Endothelial cell of umbilical vein (primary cell): ENCODE measurements at regions not wholly inside any gene's neighbourhood (a gene's known extent, or its start where the extent isn't known, plus 50 kb on each side); places are given as distances from the start of the nearest gene placed in this dataset.

Experiments used
- BruUV-seq: library from RNA; stranded (reverse); fragments of 400-500 nt; replicated peaks from 2 replicates; lab custom pipeline; 2021; lab: Mats Ljungman, UMichigan
- CTCF ChIA-PET: fragments of 300-600, 350-600 bp; sonication (Branson Sonifier 250); formaldehyde crosslinking; loops from one replicate; lab custom pipeline; 2021; ENCODE audit warnings: antibody characterized with exemption, inconsistent platforms; lab: Charles Lee
- POLR2A ChIA-PET: fragments of 300-600, 350-600 bp; sonication (Branson Sonifier 250); formaldehyde crosslinking; loops from one replicate; lab custom pipeline; 2021; ENCODE audit warnings: antibody characterized with exemption, inconsistent platforms; lab: Charles Lee
- DNase-seq: peaks from one replicate; pipeline ENCODE4 v3.0.0-alpha.2; 2011; ENCODE audit warnings: low read depth, low spot score
- FAIRE-seq: peaks from 2 replicates; lab custom pipeline; 2011; peaks lifted over from hg19 to GRCh38; lab: Jason Lieb, UNC
- H2AFZ ChIP-seq: 2 replicates; pipeline ENCODE4 v1.6.0; 2012; ENCODE audit warnings: low read depth, low read length, control low read depth, inconsistent platforms
- H3K27ac ChIP-seq: 2 replicates; pipeline ENCODE4 v1.5.1; 2011; ENCODE audit warnings: low read depth, mild to moderate bottlenecking, control low read depth, low read length, moderate library complexity; ENCODE audit not compliant: insufficient read depth
- H3K27me3 ChIP-seq, 2 experiments: 2 replicates each; pipeline versions ENCODE4 v1.6.0 to v1.6.1; 2011; ENCODE audit warnings: low read length in 2 of 2, mixed read lengths in 1 of 2; ENCODE audit not compliant: control insufficient read depth in 2 of 2, insufficient read depth in 2 of 2
- H3K36me3 ChIP-seq, 2 experiments: 2 replicates in 1 of 2; 3 replicates in 1 of 2; pipeline ENCODE4 v1.5.1; 2011; ENCODE audit warnings: low read length in 2 of 2, mild to moderate bottlenecking in 1 of 2, moderate library complexity in 1 of 2; ENCODE audit not compliant: control insufficient read depth in 2 of 2, insufficient read depth in 2 of 2; ENCODE audit errors: extremely low read depth in 1 of 2
- H3K4me1 ChIP-seq: 3 replicates; pipeline ENCODE4 v1.5.1; 2011; ENCODE audit warnings: mild to moderate bottlenecking, low read length; ENCODE audit not compliant: control insufficient read depth, insufficient read depth; ENCODE audit errors: extremely low read depth
- H3K4me2 ChIP-seq: 2 replicates; pipeline ENCODE4 v1.6.1; 2011; ENCODE audit warnings: low read length, control low read depth, mixed read lengths; ENCODE audit not compliant: insufficient read depth
- H3K4me3 ChIP-seq, 3 experiments: fragments of 200-600 bp in 1 of 3; sonication (generic), shearing (Covaris generic) in 1 of 3; replicated peaks in 1 of 3; 2 replicates each; pipeline ENCODE4 v1.5.1; 2011 to 2016; ENCODE audit warnings: control low read depth in 3 of 3, low read length in 3 of 3, mild to moderate bottlenecking in 2 of 3, inconsistent platforms in 1 of 3, low read depth in 1 of 3, moderate library complexity in 1 of 3; ENCODE audit not compliant: insufficient read depth in 1 of 3
- H3K79me2 ChIP-seq: 2 replicates; pipeline ENCODE4 v1.6.0; 2012; ENCODE audit warnings: low read length, inconsistent platforms; ENCODE audit not compliant: control insufficient read depth, insufficient read depth
- H3K9ac ChIP-seq: replicated peaks from 2 replicates; pipeline ENCODE3; 2011; ENCODE audit warnings: low read length, control low read depth; ENCODE audit not compliant: insufficient read depth; ENCODE audit errors: extremely low read depth
- H3K9me1 ChIP-seq: replicated peaks from 3 replicates; pipeline ENCODE4 v1.6.0; 2011; ENCODE audit warnings: mild to moderate bottlenecking, low read length; ENCODE audit not compliant: control insufficient read depth, insufficient read depth; ENCODE audit errors: extremely low read depth
- H3K9me3 ChIP-seq: replicated peaks from 2 replicates; pipeline ENCODE4 v1.5.1; 2012; ENCODE audit warnings: low read length, inconsistent platforms; ENCODE audit not compliant: control insufficient read depth, insufficient read depth
- H4K20me1 ChIP-seq: replicated peaks from 2 replicates; pipeline ENCODE3; 2011; ENCODE audit warnings: mild to moderate bottlenecking, low read length; ENCODE audit not compliant: control insufficient read depth, insufficient read depth; ENCODE audit errors: extremely low read depth
- EZH2 ChIP-seq: IDR thresholded peaks from 2 replicates; pipeline ENCODE4 v1.6.1; 2012; ENCODE audit warnings: borderline replicate concordance, low read depth, mild to moderate bottlenecking, moderate library complexity, low read length, inconsistent platforms; ENCODE audit not compliant: severe bottlenecking
- FOS ChIP-seq: IDR thresholded peaks from 2 replicates; pipeline ENCODE4 v1.6.1; 2011; ENCODE audit warnings: mild to moderate bottlenecking, low read length, moderate library complexity, borderline replicate concordance; ENCODE audit not compliant: insufficient read depth
- GATA2 ChIP-seq: IDR thresholded peaks from 2 replicates; pipeline ENCODE4 v1.7.0; 2011; ENCODE audit warnings: low read depth, mild to moderate bottlenecking, moderate library complexity, mixed read lengths, low read length; ENCODE audit not compliant: insufficient read length, insufficient read depth
- JUN ChIP-seq: IDR thresholded peaks from 2 replicates; pipeline ENCODE4 v1.6.1; 2011; ENCODE audit warnings: borderline replicate concordance, low read depth; ENCODE audit not compliant: insufficient read length, insufficient read depth
- MYC ChIP-seq: IDR thresholded peaks from one replicate; pipeline ENCODE4 v1.6.1; 2011; ENCODE audit warnings: mild to moderate bottlenecking, low read depth, low read length
- POLR2A ChIP-seq: IDR thresholded peaks from 2 replicates; pipeline ENCODE4 v1.6.1; 2012; ENCODE audit warnings: low read depth, mild to moderate bottlenecking, control low read depth, low read length
- POLR2AphosphoS5 ChIP-seq: IDR thresholded peaks from 2 replicates; pipeline ENCODE4 v1.6.1; 2012; ENCODE audit warnings: low read depth, mild to moderate bottlenecking, control low read depth, low read length, moderate library complexity; ENCODE audit not compliant: insufficient read depth
- dilution Hi-C: fragments of 300-500 bp; cut with MboI; formaldehyde crosslinking; loops from one replicate; pipeline ENCODE4 v1.15.0; 2019; ENCODE audit warnings: low sequenced_read_pairs; ENCODE audit not compliant: extremely low pct_ligation_motif_present
- intact Hi-C: fragments of 100-400 bp; cut with micrococcal nuclease; formaldehyde crosslinking; loops from one replicate; pipeline ENCODE4 v1.10.0; 2022
- TF ChIP-seq, protein P1 (sequence below): IDR thresholded peaks from 2 replicates; pipeline ENCODE4 v1.6.1; 2011; ENCODE audit not compliant: insufficient read depth, insufficient read length
- TF ChIP-seq, protein P2 (sequence below), 2 donors: IDR thresholded peaks; 1 replicate in 1 of 2; 2 replicates in 1 of 2; pipeline ENCODE4 v1.5.1; 2011; ENCODE audit warnings: low read length in 2 of 2, mild to moderate bottlenecking in 2 of 2, moderate library complexity in 2 of 2, control low read depth in 1 of 2, inconsistent platforms in 1 of 2, low read depth in 1 of 2; ENCODE audit not compliant: insufficient read depth in 1 of 2; ENCODE audit errors: extremely low read depth in 1 of 2

DNA sequence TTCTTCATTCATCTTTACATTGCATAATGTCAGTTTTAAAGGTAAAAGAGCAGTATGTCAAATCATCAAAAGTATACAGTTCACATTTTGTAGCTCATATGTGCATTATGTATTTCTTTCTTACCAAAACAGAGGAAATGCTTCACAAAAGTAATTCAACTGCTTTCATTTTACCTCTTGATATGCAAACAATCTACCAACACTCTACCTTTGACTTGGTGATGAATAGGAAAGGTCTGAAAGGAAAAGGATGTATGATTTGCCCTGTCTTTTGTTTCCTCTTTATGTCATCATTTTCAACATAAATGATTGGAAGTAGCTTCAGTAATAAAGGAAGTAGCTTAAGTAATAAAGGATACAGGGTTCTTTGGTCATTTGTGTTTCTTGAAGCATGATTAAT lies 846.7 kb downstream of the NXPH1 start:
- Histone ChIP-seq H2AFZ (no peak overlapping the region), H3K36me3 (no peaks in the 10 kb centered on the region), H3K4me2 (no peak overlapping the region), H3K4me1 (no peaks in the 10 kb centered on the region), H3K27me3 (no peaks in the 10 kb centered on the region), H3K27ac (no peak overlapping the region), H3K9me1 (no peaks in the 10 kb centered on the region), H3K9ac (no peak overlapping the region), H3K79me2 (no peaks in the 10 kb centered on the region), H3K4me3 (no peak overlapping the region), H3K9me3 (peaks cover under 1% of the 10 kb centered on the region), H4K20me1 (no peaks in the 10 kb centered on the region)
- POLR2A ChIA-PET: no interaction called here
- DNase-seq (no peak), FAIRE-seq (no peak)
- dilution Hi-C loops (no loop called here), intact Hi-C loops (no loop called here)
- CTCF ChIA-PET: no interaction called here
- BruUV-seq: no TSS peak
- TF ChIP-seq EZH2 (no peak), FOS (no peak), GATA2 (no peak), POLR2AphosphoS5 (no peak), POLR2A (no peak), MYC (no peak)
- TF ChIP-seq, protein P1, sequence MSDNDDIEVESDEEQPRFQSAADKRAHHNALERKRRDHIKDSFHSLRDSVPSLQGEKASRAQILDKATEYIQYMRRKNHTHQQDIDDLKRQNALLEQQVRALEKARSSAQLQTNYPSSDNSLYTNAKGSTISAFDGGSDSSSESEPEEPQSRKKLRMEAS: no peak

DNA sequence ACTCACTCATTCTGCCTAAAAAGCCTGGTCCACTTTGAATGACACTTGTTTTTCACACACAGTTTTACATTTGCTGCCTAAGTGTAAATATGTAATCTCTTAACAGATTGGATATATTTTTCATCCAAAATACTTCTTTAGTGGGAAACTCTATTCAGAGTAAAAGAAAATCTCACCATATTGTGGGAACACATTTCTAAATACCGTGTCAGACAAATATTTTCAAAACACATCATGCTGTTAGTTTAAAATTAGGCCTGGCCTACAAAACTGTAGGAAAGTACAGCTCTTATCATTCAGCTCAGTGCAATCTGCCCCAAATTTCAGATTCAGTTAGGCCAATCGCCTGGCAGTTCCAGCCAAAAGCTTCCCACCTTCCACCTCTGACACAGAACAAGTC lies 849.8 kb downstream of the NXPH1 start:
- no peak overlapping the region for H3K4me2 ChIP-seq
- H3K79me2 ChIP-seq: no peaks in the 10 kb centered on the region
- intact Hi-C loops (no loop called here), dilution Hi-C loops (no loop called here)
- H3K9ac ChIP-seq: no peak overlapping the region
- no peaks in the 10 kb centered on the region for H3K27me3 ChIP-seq
- ChIA-PET CTCF (no interaction called here), POLR2A (no interaction called here)
- TF ChIP-seq, protein P2, sequence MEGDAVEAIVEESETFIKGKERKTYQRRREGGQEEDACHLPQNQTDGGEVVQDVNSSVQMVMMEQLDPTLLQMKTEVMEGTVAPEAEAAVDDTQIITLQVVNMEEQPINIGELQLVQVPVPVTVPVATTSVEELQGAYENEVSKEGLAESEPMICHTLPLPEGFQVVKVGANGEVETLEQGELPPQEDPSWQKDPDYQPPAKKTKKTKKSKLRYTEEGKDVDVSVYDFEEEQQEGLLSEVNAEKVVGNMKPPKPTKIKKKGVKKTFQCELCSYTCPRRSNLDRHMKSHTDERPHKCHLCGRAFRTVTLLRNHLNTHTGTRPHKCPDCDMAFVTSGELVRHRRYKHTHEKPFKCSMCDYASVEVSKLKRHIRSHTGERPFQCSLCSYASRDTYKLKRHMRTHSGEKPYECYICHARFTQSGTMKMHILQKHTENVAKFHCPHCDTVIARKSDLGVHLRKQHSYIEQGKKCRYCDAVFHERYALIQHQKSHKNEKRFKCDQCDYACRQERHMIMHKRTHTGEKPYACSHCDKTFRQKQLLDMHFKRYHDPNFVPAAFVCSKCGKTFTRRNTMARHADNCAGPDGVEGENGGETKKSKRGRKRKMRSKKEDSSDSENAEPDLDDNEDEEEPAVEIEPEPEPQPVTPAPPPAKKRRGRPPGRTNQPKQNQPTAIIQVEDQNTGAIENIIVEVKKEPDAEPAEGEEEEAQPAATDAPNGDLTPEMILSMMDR (IDR thresholded peaks at IDR 0.05; ENCODE audit: extremely low read depth in 1 of 2, insufficient read depth in 1 of 2, low read depth in 1 of 2, low read length in 2 of 2): no peak
- TF ChIP-seq JUN (no peak), EZH2 (no peak), POLR2AphosphoS5 (no peak), FOS (no peak), POLR2A (no peak)
- TF ChIP-seq, protein P1: no peak
- no peak for DNase-seq
- H3K4me1 ChIP-seq: no peaks in the 10 kb centered on the region
- no peak for FAIRE-seq
- no TSS peak for BruUV-seq
- H3K9me1 ChIP-seq: no peaks in the 10 kb centered on the region
- no peak overlapping the region for H3K27ac ChIP-seq
- no peaks in the 10 kb centered on the region for H4K20me1 ChIP-seq
- H3K36me3 ChIP-seq: no peaks in the 10 kb centered on the region
- H3K9me3 ChIP-seq: no peaks in the 10 kb centered on the region
- H2AFZ ChIP-seq: no peak overlapping the region
- no peak overlapping the region for H3K4me3 ChIP-seq
